Transverse colon (tissue), 4 donors: ENCODE measurements at regions not wholly inside any gene's neighbourhood (a gene's known extent, or its start where the extent isn't known, plus 50 kb on each side); places are given as distances from the start of the nearest gene placed in this dataset.

Experiments used
- DNase-seq: peaks from one replicate; pipeline ENCODE4 v3.0.0-alpha.2; 2019
- H3K27ac ChIP-seq, 4 donors: fragments of 200-600 bp; sonication (generic); 2 replicates each; pipeline ENCODE4 v1.5.1; 2016 to 2018; ENCODE audit warnings: inconsistent platforms in 4 of 4
- H3K27me3 ChIP-seq: fragments of 200-600 bp; sonication (generic); 2 replicates; pipeline ENCODE4 v1.5.1; 2017; ENCODE audit warnings: inconsistent platforms
- H3K36me3 ChIP-seq, 4 donors: fragments of 200-600 bp; sonication (generic); 2 replicates each; pipeline ENCODE4 v1.5.1; 2017 to 2019; ENCODE audit warnings: inconsistent platforms in 4 of 4
- H3K4me1 ChIP-seq, 4 donors: fragments of 200-600 bp; sonication (generic); 2 replicates each; pipeline ENCODE4 v1.5.1; 2017 to 2020; ENCODE audit warnings: inconsistent platforms in 4 of 4
- H3K4me3 ChIP-seq, 4 donors: fragments of 200-600 bp; sonication (generic); 1 replicate in 1 of 4; 2 replicates in 3 of 4; pipeline versions ENCODE4 v1.5.1 to v1.6.1; 2017 to 2019; ENCODE audit warnings: inconsistent platforms in 4 of 4
- H3K9me3 ChIP-seq, 2 donors: fragments of 200-600 bp; sonication (generic); 2 replicates each; pipeline ENCODE4 v1.5.1; 2017 to 2019; ENCODE audit warnings: inconsistent platforms in 2 of 2
- EP300 ChIP-seq: sonication (generic); formaldehyde crosslinking; IDR thresholded peaks from one replicate; pipeline ENCODE4 v1.6.1; 2017; ENCODE audit warnings: antibody characterized with exemption, low read depth
- POLR2A ChIP-seq: fragments of 450-650 bp; IDR thresholded peaks from one replicate; pipeline ENCODE4 v1.6.1; 2016; ENCODE audit warnings: antibody characterized with exemption, mild to moderate bottlenecking, moderate library complexity
- POLR2AphosphoS5 ChIP-seq, 3 donors: sonication (generic); formaldehyde crosslinking; IDR thresholded peaks; one replicate each; pipeline ENCODE4 v1.6.1; 2016; ENCODE audit warnings: antibody characterized with exemption in 3 of 3
- WGBS, 2 donors: methylation state at CpG; one replicate each; pipeline ENCODE4 v1.1.5; 2018; ENCODE audit warnings: low coverage in 1 of 2; 5-methylcytosine and 5-hydroxymethylcytosine counted together
- in situ Hi-C, 4 donors: fragments of 200-750 bp; cut with MboI; loops; one replicate each; pipeline versions ENCODE4 v1.15.0 to v1.15.1; 2017; ENCODE audit warnings: low sequenced_read_pairs in 3 of 4, low pct_ligation_motif_present in 1 of 4, low pct_unique_long_range_greater_than_20kb in 1 of 4
- intact Hi-C: fragments of 100-400 bp; cut with DNase I; formaldehyde crosslinking; loops from one replicate; pipeline ENCODE4 v1.15.1; 2023; ENCODE audit warnings: low total_unique reads
- TF ChIP-seq, protein P1 (sequence below), 5 experiments: fragments of 200-600 bp in 3 of 5; fragments of 450-650 bp in 2 of 5; sonication (generic) in 3 of 5; IDR thresholded peaks; 1 replicate in 2 of 5; 2 replicates in 3 of 5; pipeline ENCODE4 v1.5.1; 2016 to 2017; ENCODE audit warnings: antibody characterized with exemption in 5 of 5, inconsistent platforms in 3 of 5, mild to moderate bottlenecking in 2 of 5, moderate library complexity in 1 of 5

DNA sequence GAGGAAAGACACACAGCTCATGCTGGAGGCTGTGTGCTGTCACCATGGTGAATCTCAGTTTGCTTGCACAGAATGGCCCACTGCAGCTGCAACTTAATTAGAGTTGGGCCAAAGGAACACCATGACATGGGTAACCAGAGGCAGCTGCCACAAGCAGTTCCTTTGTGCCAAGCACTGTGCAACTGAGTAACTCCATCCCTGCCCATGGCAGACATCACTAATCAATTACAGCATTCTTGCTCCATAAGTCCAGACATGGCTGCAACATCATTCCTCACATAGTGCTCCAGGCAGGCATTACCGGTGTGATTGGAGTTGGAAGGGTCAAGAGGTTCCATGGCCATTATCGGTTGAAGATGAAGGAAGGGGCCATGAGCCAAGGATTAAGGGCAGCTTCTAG lies 207.0 kb downstream of the RBM19 start:
- no peaks in the 10 kb centered on the region for H3K4me1 ChIP-seq
- 81 to 100% methylated on average over 2 of the region's 2 CpGs for WGBS, 2 donors
- no peaks in the 10 kb centered on the region for H3K36me3 ChIP-seq
- in situ Hi-C loops, result no loop called here
- DNase-seq, result no peak
- H3K4me3 ChIP-seq, result no peak overlapping the region
- no peaks in the 10 kb centered on the region for H3K9me3 ChIP-seq
- no peak overlapping the region for H3K27ac ChIP-seq
- H3K27me3 ChIP-seq, result peaks cover 13% of the 10 kb centered on the region
- TF ChIP-seq, protein P1, sequence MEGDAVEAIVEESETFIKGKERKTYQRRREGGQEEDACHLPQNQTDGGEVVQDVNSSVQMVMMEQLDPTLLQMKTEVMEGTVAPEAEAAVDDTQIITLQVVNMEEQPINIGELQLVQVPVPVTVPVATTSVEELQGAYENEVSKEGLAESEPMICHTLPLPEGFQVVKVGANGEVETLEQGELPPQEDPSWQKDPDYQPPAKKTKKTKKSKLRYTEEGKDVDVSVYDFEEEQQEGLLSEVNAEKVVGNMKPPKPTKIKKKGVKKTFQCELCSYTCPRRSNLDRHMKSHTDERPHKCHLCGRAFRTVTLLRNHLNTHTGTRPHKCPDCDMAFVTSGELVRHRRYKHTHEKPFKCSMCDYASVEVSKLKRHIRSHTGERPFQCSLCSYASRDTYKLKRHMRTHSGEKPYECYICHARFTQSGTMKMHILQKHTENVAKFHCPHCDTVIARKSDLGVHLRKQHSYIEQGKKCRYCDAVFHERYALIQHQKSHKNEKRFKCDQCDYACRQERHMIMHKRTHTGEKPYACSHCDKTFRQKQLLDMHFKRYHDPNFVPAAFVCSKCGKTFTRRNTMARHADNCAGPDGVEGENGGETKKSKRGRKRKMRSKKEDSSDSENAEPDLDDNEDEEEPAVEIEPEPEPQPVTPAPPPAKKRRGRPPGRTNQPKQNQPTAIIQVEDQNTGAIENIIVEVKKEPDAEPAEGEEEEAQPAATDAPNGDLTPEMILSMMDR (IDR thresholded peaks at IDR 0.05), result no peak
- TF ChIP-seq POLR2AphosphoS5 (IDR thresholded peaks at IDR 0.05) (no peak), EP300 (no peak), POLR2A (no peak)
- intact Hi-C loops, result no loop called here

DNA sequence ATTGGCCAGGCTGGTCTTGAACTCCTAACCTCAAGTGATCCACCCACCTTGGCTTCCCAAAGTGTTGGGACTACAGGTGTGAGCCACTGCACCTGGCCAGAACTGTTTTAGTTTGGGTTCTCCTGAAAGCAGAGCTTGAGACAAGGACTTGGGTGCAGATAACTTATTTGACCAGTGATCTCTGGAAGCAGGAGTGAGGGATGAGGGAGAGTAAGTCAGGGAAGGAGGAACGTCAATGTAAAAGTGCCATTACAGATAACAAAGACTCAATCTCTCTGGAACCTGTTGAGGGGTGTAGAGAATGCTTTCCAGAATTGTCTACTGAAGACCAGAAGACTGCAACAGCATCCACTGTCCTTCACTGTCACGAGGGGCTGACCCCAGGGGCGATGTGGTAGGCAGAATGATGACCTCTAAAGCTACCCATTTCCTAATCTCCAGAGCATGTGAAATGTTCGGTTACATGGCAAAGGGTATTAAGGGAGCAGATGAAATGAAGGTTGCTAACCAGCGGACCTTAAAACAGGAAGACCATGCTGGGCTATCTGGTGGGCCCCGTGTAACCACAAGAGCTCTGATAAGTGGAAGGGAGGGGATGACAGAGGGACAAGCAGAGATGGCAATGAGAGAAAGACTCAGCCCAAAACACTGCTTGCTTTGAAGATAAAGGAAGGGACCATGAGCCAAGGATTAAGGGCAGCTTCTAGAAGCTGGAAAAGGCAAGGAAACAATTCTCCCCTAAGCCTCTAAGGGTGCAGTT lies 207.8 kb downstream of the RBM19 start:
- WGBS, 2 donors, result 57 to 64% methylated on average over 3 to 6 of the region's 6 CpGs
- in situ Hi-C loops, result no loop called here
- Histone ChIP-seq H3K36me3 (no peaks in the 10 kb centered on the region), H3K27me3 (peaks cover 18% of the 10 kb centered on the region), H3K9me3 (no peaks in the 10 kb centered on the region), H3K27ac (no peak overlapping the region), H3K4me1 (no peaks in the 10 kb centered on the region), H3K4me3 (no peak overlapping the region)
- intact Hi-C loops, result no loop called here
- no peak for DNase-seq
- TF ChIP-seq EP300 (no peak), POLR2A (no peak), POLR2AphosphoS5 (IDR thresholded peaks at IDR 0.05) (no peak)
- TF ChIP-seq, protein P1 (IDR thresholded peaks at IDR 0.05), result no peak

DNA sequence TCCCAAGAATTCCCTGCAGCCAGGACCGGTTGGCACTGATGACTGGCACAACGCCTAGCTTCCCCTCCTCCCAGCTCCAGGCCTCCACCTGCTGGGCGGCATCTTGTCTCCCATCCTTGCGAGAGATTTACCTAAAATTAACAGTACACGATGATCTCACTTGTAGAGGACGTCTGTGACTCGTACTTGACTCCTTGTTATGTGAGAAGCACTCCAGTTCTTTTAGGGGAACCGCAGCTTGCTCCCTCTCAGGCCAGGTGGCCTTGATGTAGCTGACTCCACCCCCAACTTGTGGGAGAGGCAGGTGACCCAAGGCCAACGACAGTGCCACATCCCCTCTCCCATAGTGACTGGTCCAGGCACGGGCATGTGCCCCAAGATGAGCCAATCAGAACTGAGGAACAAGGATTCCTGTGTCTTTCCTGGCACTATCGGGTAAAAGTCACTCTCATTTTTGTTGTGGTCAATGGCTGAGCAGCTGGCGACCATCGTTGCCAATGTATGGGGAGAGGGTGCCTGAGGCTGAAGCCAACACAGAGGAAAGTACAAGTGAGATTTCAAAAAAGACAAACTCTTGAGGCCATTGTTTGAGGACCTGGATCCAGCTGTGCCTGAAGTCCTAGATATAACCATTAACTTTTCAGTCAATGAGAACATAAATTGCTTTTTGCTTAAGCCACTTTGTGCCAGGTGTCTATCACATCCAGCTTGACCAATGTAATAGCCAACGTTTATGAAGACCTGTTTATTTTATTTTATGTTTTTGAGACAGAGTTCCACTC lies 208.7 kb downstream of the RBM19 start:
- TF ChIP-seq EP300, result no peak
- no peak for TF ChIP-seq POLR2A
- Histone ChIP-seq H3K9me3 (no peaks in the 10 kb centered on the region), H3K36me3 (no peaks in the 10 kb centered on the region), H3K4me3 (no peak overlapping the region), H3K27ac (no peak overlapping the region), H3K27me3 (peaks cover 18% of the 10 kb centered on the region), H3K4me1 (no peaks in the 10 kb centered on the region)
- WGBS, 2 donors, result 51 to 61% methylated on average over 12 to 14 of the region's 14 CpGs
- DNase-seq, result no peak
- intact Hi-C loops (no loop called here), in situ Hi-C loops (no loop called here)

DNA sequence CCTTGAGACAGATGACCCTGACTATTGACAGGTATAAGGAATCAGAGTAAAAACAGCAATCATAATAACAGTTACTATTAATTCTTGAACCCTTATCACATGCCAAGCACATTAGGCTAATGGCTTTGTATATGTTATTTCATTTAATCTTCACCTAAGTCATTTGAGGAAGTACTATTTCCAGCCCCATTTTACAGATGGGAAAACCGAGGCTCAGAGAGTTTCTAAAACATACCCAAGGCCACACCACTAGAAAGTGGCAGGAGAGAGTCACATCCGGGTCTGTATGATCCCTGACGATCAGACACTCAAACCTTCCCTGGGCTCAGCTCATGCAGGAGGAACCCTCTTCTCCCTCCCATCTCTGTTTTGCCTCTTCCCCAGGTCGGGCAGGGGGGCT lies 209.5 kb downstream of the RBM19 start:
- TF ChIP-seq EP300, result no peak
- TF ChIP-seq, protein P1 (IDR thresholded peaks at IDR 0.05), result no peak
- no peak for TF ChIP-seq POLR2AphosphoS5 (IDR thresholded peaks at IDR 0.05)
- TF ChIP-seq POLR2A, result no peak
- H3K4me3 ChIP-seq, result no peak overlapping the region
- DNase-seq, result no peak
- peaks cover 10% of the 10 kb centered on the region for H3K27me3 ChIP-seq
- no peaks in the 10 kb centered on the region for H3K4me1 ChIP-seq
- intact Hi-C loops (no loop called here), in situ Hi-C loops (no loop called here)
- H3K27ac ChIP-seq, result no peak overlapping the region
- WGBS, 2 donors, result 49 to 59% methylated on average over 3 to 4 of the region's 4 CpGs
- no peaks in the 10 kb centered on the region for H3K9me3 ChIP-seq
- H3K36me3 ChIP-seq, result no peaks in the 10 kb centered on the region
